ENCODE measurements at regions not wholly inside any gene's neighbourhood (a gene's known extent, or its start where the extent isn't known, plus 50 kb on each side); places are given as distances from the start of the nearest gene placed in this dataset.

DNA sequence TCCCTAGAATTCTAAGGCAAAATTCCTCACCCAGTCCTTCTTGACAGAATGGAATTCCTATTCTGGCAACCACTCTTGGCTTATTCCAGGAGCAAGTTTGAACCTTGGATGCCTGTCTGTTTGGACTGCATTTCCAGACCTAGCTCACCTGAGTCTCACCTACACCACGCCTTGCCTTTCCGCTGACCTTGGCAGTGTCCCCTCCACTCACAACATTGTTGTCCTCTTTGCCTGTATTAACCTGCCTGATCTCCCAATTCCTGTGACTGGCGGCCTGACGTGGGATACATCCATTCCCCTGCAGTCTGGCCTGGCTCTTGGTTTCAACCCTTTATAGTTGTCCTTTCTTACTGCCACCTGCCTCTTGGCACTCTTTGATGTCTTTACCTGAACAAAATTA, 281.4 kb upstream of the SOX4 start:
- Histone ChIP-seq H2AFZ (ENCODE audit: low read depth, low read length) (no peak overlapping the region), H3K9me3 (ENCODE audit: low read length) (no peaks in the 10 kb centered on the region), H4K20me1 (ENCODE audit: insufficient read depth) (no peaks in the 10 kb centered on the region), H3K9me2 (ENCODE audit: insufficient read depth, low read length) (no peaks in the 10 kb centered on the region), H3K79me2 (replicated peaks; ENCODE audit: insufficient read depth, low read length) (no peaks in the 10 kb centered on the region), H3K4me2 (ENCODE audit: low read length) (no peak overlapping the region), H3F3A (ENCODE audit: insufficient read depth, low read length, poor library complexity, severe bottlenecking) (no peaks in the 10 kb centered on the region), H3K9ac (ENCODE audit: low read length) (no peak overlapping the region), H3K27ac (ENCODE audit: low read length) (no peak overlapping the region), H3K4me3 (ENCODE audit: low read length) (no peak overlapping the region), H3K36me3 (ENCODE audit: insufficient read depth, low read length) (no peaks in the 10 kb centered on the region), H3K27me3 (ENCODE audit: insufficient read depth, low read depth, low read length) (no peaks in the 10 kb centered on the region)
- TF ChIP-seq EZH2 (IDR thresholded peaks at IDR 0.05; ENCODE audit: borderline replicate concordance, insufficient read depth, low read length, poor library complexity, severe bottlenecking) (no peak), EP300 (conservative IDR thresholded peaks at IDR 0.05; ENCODE audit: poor library complexity, severe bottlenecking) (no peak), SMC3 (conservative IDR thresholded peaks at IDR 0.05; ENCODE audit: poor library complexity) (no peak)

DNA sequence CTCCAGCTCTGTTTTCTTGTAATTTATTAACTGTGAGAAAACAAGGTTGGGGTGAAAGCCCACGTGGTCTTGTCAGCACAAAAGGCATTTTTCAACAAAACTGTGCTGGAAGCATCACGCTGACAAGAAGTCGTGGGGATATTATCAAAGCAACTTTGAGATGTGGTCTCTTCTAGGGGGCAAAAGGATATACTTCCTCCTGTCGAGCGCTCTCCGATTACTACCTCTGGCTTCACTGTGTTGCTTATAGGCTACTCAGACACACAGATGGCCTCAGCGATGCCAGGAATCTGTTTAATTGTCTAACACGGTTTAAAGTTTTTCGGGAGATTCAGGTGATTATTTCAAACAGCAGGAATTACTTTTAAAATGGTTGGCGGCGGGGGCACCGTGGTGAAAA, 275.9 kb upstream of the SOX4 start:
- TF ChIP-seq POLR2AphosphoS5 (IDR thresholded peaks at IDR 0.05) (no peak), RAD21 (conservative IDR thresholded peaks at IDR 0.05) (no peak), EP300 (conservative IDR thresholded peaks at IDR 0.05; ENCODE audit: poor library complexity, severe bottlenecking) (no peak), MXI1 (conservative IDR thresholded peaks at IDR 0.05; ENCODE audit: poor library complexity, severe bottlenecking) (no peak), TAF1 (IDR thresholded peaks at IDR 0.05; ENCODE audit: low read depth) (no peak), EZH2 (IDR thresholded peaks at IDR 0.05; ENCODE audit: borderline replicate concordance, insufficient read depth, low read length, poor library complexity, severe bottlenecking) (no peak), SMC3 (conservative IDR thresholded peaks at IDR 0.05; ENCODE audit: poor library complexity) (no peak)
- TF ChIP-seq, protein P1, sequence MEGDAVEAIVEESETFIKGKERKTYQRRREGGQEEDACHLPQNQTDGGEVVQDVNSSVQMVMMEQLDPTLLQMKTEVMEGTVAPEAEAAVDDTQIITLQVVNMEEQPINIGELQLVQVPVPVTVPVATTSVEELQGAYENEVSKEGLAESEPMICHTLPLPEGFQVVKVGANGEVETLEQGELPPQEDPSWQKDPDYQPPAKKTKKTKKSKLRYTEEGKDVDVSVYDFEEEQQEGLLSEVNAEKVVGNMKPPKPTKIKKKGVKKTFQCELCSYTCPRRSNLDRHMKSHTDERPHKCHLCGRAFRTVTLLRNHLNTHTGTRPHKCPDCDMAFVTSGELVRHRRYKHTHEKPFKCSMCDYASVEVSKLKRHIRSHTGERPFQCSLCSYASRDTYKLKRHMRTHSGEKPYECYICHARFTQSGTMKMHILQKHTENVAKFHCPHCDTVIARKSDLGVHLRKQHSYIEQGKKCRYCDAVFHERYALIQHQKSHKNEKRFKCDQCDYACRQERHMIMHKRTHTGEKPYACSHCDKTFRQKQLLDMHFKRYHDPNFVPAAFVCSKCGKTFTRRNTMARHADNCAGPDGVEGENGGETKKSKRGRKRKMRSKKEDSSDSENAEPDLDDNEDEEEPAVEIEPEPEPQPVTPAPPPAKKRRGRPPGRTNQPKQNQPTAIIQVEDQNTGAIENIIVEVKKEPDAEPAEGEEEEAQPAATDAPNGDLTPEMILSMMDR (IDR thresholded peaks at IDR 0.05; ENCODE audit: poor library complexity, severe bottlenecking): no peak
- TF ChIP-seq, protein P2, sequence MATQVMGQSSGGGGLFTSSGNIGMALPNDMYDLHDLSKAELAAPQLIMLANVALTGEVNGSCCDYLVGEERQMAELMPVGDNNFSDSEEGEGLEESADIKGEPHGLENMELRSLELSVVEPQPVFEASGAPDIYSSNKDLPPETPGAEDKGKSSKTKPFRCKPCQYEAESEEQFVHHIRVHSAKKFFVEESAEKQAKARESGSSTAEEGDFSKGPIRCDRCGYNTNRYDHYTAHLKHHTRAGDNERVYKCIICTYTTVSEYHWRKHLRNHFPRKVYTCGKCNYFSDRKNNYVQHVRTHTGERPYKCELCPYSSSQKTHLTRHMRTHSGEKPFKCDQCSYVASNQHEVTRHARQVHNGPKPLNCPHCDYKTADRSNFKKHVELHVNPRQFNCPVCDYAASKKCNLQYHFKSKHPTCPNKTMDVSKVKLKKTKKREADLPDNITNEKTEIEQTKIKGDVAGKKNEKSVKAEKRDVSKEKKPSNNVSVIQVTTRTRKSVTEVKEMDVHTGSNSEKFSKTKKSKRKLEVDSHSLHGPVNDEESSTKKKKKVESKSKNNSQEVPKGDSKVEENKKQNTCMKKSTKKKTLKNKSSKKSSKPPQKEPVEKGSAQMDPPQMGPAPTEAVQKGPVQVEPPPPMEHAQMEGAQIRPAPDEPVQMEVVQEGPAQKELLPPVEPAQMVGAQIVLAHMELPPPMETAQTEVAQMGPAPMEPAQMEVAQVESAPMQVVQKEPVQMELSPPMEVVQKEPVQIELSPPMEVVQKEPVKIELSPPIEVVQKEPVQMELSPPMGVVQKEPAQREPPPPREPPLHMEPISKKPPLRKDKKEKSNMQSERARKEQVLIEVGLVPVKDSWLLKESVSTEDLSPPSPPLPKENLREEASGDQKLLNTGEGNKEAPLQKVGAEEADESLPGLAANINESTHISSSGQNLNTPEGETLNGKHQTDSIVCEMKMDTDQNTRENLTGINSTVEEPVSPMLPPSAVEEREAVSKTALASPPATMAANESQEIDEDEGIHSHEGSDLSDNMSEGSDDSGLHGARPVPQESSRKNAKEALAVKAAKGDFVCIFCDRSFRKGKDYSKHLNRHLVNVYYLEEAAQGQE (IDR thresholded peaks at IDR 0.05; ENCODE audit: borderline replicate concordance): no peak
- H3K4me3 ChIP-seq (ENCODE audit: low read length): no peak overlapping the region
- H3K36me3 ChIP-seq (ENCODE audit: insufficient read depth, low read length): no peaks in the 10 kb centered on the region
- H3F3A ChIP-seq (ENCODE audit: insufficient read depth, low read length, poor library complexity, severe bottlenecking): no peaks in the 10 kb centered on the region
- H4K20me1 ChIP-seq (ENCODE audit: insufficient read depth): no peaks in the 10 kb centered on the region
- no peaks in the 10 kb centered on the region for H3K9me2 ChIP-seq (ENCODE audit: insufficient read depth, low read length)
- no peak overlapping the region for H2AFZ ChIP-seq (ENCODE audit: low read depth, low read length)
- no peak overlapping the region for H3K4me2 ChIP-seq (ENCODE audit: low read length)
- H3K27ac ChIP-seq (ENCODE audit: low read length): no peak overlapping the region
- H3K9me3 ChIP-seq (ENCODE audit: low read length): no peaks in the 10 kb centered on the region
- no peaks in the 10 kb centered on the region for H3K79me2 ChIP-seq (replicated peaks; ENCODE audit: insufficient read depth, low read length)
- no peaks in the 10 kb centered on the region for H3K27me3 ChIP-seq (ENCODE audit: insufficient read depth, low read depth, low read length)
- H3K9ac ChIP-seq (ENCODE audit: low read length): no peak overlapping the region

DNA sequence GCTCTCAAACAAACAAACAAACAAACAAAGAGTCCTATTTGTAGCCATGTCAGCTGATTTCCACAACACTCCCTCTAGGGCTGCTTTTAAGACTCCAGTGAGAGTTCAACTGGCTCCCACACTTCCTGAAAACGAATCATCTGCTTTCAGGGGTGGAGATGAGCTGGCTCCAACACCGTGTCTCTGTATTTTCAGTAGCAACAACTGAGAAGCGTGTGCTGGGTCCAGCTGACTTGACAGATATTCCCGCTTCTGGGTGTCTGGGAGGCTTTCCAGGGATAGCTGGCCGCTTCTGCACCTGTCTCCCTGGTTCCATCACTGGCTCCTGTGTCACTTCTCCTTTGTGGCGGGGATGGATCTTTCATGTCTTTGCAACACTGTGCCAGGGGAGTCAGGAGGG, 272.5 kb upstream of the SOX4 start:
- H3K9ac ChIP-seq (ENCODE audit: low read length): no peak overlapping the region
- TF ChIP-seq MXI1 (conservative IDR thresholded peaks at IDR 0.05; ENCODE audit: poor library complexity, severe bottlenecking) (no peak), POLR2AphosphoS5 (IDR thresholded peaks at IDR 0.05) (no peak), TAF1 (IDR thresholded peaks at IDR 0.05; ENCODE audit: low read depth) (no peak), RAD21 (conservative IDR thresholded peaks at IDR 0.05) (no peak), SMC3 (conservative IDR thresholded peaks at IDR 0.05; ENCODE audit: poor library complexity) (no peak), EP300 (conservative IDR thresholded peaks at IDR 0.05; ENCODE audit: poor library complexity, severe bottlenecking) (no peak), EZH2 (IDR thresholded peaks at IDR 0.05; ENCODE audit: borderline replicate concordance, insufficient read depth, low read length, poor library complexity, severe bottlenecking) (no peak)
- TF ChIP-seq, protein P1 (IDR thresholded peaks at IDR 0.05; ENCODE audit: poor library complexity, severe bottlenecking): no peak
- TF ChIP-seq, protein P2 (IDR thresholded peaks at IDR 0.05; ENCODE audit: borderline replicate concordance): no peak
- no peak overlapping the region for H3K4me3 ChIP-seq (ENCODE audit: low read length)
- no peak overlapping the region for H3K27ac ChIP-seq (ENCODE audit: low read length)
- H3K4me2 ChIP-seq (ENCODE audit: low read length): no peak overlapping the region
- no peak overlapping the region for H2AFZ ChIP-seq (ENCODE audit: low read depth, low read length)
- no peaks in the 10 kb centered on the region for H3K9me2 ChIP-seq (ENCODE audit: insufficient read depth, low read length)
- no peaks in the 10 kb centered on the region for H3K36me3 ChIP-seq (ENCODE audit: insufficient read depth, low read length)
- H3F3A ChIP-seq (ENCODE audit: insufficient read depth, low read length, poor library complexity, severe bottlenecking): no peaks in the 10 kb centered on the region
- no peaks in the 10 kb centered on the region for H3K9me3 ChIP-seq (ENCODE audit: low read length)
- no peaks in the 10 kb centered on the region for H3K79me2 ChIP-seq (replicated peaks; ENCODE audit: insufficient read depth, low read length)
- H3K27me3 ChIP-seq (ENCODE audit: insufficient read depth, low read depth, low read length): no peaks in the 10 kb centered on the region
- H4K20me1 ChIP-seq (ENCODE audit: insufficient read depth): no peaks in the 10 kb centered on the region
